Osteocyte (in vitro differentiated cells): ENCODE measurements at regions not wholly inside any gene's neighbourhood (a gene's known extent, or its start where the extent isn't known, plus 50 kb on each side); places are given as distances from the start of the nearest gene placed in this dataset.

Experiments
- DNase-seq: peaks from one replicate; pipeline ENCODE4 v3.0.0; 2021; ENCODE audit warnings: mixed read lengths; ENCODE audit not compliant: unreplicated experiment; ENCODE audit errors: extremely low spot score
- H3K27ac Mint-ChIP-seq: one replicate; pipeline ENCODE4 v1.8.0; 2021; ENCODE audit warnings: mild to moderate bottlenecking, mixed read lengths; ENCODE audit not compliant: unreplicated experiment
- H3K27me3 Mint-ChIP-seq: one replicate; pipeline ENCODE4 v1.8.0; 2021; ENCODE audit warnings: mixed read lengths; ENCODE audit not compliant: unreplicated experiment
- H3K36me3 Mint-ChIP-seq: one replicate; pipeline ENCODE4 v1.8.0; 2021; ENCODE audit warnings: mixed read lengths; ENCODE audit not compliant: unreplicated experiment
- H3K4me1 Mint-ChIP-seq: one replicate; pipeline ENCODE4 v1.8.0; 2021; ENCODE audit warnings: mixed read lengths; ENCODE audit not compliant: unreplicated experiment
- H3K4me3 Mint-ChIP-seq: one replicate; pipeline ENCODE4 v1.8.0; 2021; ENCODE audit warnings: mild to moderate bottlenecking, moderate library complexity, mixed read lengths; ENCODE audit not compliant: unreplicated experiment
- H3K9me3 Mint-ChIP-seq: one replicate; pipeline ENCODE4 v1.8.0; 2021; ENCODE audit warnings: mixed read lengths; ENCODE audit not compliant: unreplicated experiment
- TF ChIP-seq, protein P1 (sequence below): fragments of 200-600 bp; sonication (generic); IDR thresholded peaks from 2 replicates; pipeline ENCODE4 v1.5.0; 2021; ENCODE audit warnings: antibody characterized with exemption, mild to moderate bottlenecking, moderate library complexity

DNA sequence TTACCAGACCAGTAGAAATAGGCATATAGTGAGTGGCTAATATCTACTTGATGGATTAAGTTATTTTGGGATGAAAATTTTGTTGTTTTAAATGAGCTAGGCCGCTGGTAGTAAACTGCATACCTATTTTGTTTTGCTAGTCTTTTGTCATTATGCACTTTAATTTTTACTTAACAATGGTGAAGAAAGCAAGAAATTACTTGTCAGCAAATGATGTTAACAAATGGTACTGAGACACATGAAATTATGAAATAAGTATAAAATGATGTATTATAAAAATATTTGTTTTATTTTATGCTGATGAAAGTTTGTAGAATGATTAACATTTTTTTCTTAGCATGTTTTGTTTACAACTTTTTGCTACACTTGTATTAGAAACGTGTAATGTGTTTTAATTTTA, 807.7 kb downstream of the TBC1D32 start:
- no peak overlapping the region for H3K27ac Mint-ChIP-seq
- TF ChIP-seq, protein P1, sequence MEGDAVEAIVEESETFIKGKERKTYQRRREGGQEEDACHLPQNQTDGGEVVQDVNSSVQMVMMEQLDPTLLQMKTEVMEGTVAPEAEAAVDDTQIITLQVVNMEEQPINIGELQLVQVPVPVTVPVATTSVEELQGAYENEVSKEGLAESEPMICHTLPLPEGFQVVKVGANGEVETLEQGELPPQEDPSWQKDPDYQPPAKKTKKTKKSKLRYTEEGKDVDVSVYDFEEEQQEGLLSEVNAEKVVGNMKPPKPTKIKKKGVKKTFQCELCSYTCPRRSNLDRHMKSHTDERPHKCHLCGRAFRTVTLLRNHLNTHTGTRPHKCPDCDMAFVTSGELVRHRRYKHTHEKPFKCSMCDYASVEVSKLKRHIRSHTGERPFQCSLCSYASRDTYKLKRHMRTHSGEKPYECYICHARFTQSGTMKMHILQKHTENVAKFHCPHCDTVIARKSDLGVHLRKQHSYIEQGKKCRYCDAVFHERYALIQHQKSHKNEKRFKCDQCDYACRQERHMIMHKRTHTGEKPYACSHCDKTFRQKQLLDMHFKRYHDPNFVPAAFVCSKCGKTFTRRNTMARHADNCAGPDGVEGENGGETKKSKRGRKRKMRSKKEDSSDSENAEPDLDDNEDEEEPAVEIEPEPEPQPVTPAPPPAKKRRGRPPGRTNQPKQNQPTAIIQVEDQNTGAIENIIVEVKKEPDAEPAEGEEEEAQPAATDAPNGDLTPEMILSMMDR, result no peak
- H3K9me3 Mint-ChIP-seq, result peaks cover 11% of the 10 kb centered on the region
- H3K4me1 Mint-ChIP-seq, result no peaks in the 10 kb centered on the region
- no peak overlapping the region for H3K4me3 Mint-ChIP-seq
- no peaks in the 10 kb centered on the region for H3K36me3 Mint-ChIP-seq
- DNase-seq, result no peak
- H3K27me3 Mint-ChIP-seq, result no peaks in the 10 kb centered on the region

GRCh38 chr6:120514544-120514943, 819.7 kb downstream of the TBC1D32 start:
- Mint-ChIP-seq H3K27me3 (no peaks in the 10 kb centered on the region), H3K4me1 (no peaks in the 10 kb centered on the region), H3K9me3 (no peaks in the 10 kb centered on the region), H3K4me3 (no peak overlapping the region), H3K36me3 (no peaks in the 10 kb centered on the region), H3K27ac (no peak overlapping the region)
- no peak for DNase-seq
- TF ChIP-seq, protein P1, result no peak

DNA sequence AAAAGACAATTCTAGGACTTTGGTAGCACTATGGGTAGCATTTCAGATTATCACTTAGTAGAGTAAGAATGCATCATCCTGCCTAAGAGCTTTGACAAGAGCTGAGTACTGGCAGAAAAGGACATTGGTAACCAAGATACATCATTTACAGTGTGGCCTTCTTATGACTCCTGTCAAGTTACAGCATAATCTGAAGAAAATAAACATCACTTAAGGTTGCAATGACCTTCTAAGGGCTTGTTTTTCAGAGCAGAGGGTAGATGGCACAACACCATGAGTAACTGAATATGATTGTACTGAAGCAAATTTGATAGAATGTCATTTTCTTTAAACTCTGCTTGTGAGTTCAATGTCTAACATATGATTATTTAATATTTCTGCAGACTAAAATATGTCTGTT, 822.6 kb downstream of the TBC1D32 start:
- TF ChIP-seq, protein P1, result no peak
- Mint-ChIP-seq H3K4me3 (no peak overlapping the region), H3K27me3 (no peaks in the 10 kb centered on the region), H3K36me3 (no peaks in the 10 kb centered on the region), H3K27ac (no peak overlapping the region), H3K4me1 (no peaks in the 10 kb centered on the region), H3K9me3 (no peaks in the 10 kb centered on the region)
- DNase-seq, result no peak

- H3K27ac Mint-ChIP-seq, result no peak overlapping the region
- TF ChIP-seq, protein P1, result no peak
- no peak overlapping the region for H3K4me3 Mint-ChIP-seq
- no peaks in the 10 kb centered on the region for H3K9me3 Mint-ChIP-seq
- H3K36me3 Mint-ChIP-seq, result no peaks in the 10 kb centered on the region
- no peak for DNase-seq
- H3K4me1 Mint-ChIP-seq, result no peaks in the 10 kb centered on the region
- H3K27me3 Mint-ChIP-seq, result no peaks in the 10 kb centered on the region
These were observed 835.6 kb downstream of the TBC1D32 start for GRCh38 chr6:120498711-120499110.

DNA sequence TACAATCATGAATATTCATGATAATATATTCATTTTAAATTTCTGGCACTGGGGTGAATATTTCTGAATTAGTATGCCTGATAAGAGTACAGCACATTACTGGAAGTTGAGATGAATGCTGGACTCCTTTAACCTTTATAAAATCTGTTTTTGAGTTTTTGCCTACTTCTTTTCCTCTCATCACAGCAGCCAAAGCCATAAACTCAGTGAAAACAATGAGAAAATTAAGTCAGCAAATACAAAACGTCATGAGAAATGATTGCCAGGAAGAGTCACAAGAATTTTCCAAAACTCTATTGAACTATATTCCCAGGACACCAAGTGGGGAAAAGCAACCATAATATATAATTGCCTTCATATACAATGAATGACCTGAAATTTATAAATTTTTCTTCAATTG, 837.6 kb downstream of the TBC1D32 start:
- H3K4me1 Mint-ChIP-seq, result no peaks in the 10 kb centered on the region
- DNase-seq, result no peak
- TF ChIP-seq, protein P1, result no peak
- no peak overlapping the region for H3K4me3 Mint-ChIP-seq
- H3K36me3 Mint-ChIP-seq, result no peaks in the 10 kb centered on the region
- H3K9me3 Mint-ChIP-seq, result no peaks in the 10 kb centered on the region
- H3K27me3 Mint-ChIP-seq, result no peaks in the 10 kb centered on the region
- H3K27ac Mint-ChIP-seq, result no peak overlapping the region
